ENCODE measurements at regions not wholly inside any gene's neighbourhood (a gene's known extent, or its start where the extent isn't known, plus 50 kb on each side); places are given as distances from the start of the nearest gene placed in this dataset.

Small RNA genes lying in the stretch of these regions (small RNA-seq; reads per million reads assigned to genes)
- gene RNA5SP181: 0 reads per million in 3 donors

Measured in esophagus muscularis mucosa (tissue), 3 donors.